Right lung (tissue), 2 donors: ENCODE measurements at regions not wholly inside any gene's neighbourhood (a gene's known extent, or its start where the extent isn't known, plus 50 kb on each side); places are given as distances from the start of the nearest gene placed in this dataset.
"Not testable (repeated sequence)": the region's sequence is repeated elsewhere in the genome, so short reads cannot be mapped to it uniquely, and the experiment has no call there.

ENCODE experiments used
- DNase-seq, 2 donors: peaks; one replicate each; pipeline ENCODE4 v3.0.0-alpha.2; 2013

DNA sequence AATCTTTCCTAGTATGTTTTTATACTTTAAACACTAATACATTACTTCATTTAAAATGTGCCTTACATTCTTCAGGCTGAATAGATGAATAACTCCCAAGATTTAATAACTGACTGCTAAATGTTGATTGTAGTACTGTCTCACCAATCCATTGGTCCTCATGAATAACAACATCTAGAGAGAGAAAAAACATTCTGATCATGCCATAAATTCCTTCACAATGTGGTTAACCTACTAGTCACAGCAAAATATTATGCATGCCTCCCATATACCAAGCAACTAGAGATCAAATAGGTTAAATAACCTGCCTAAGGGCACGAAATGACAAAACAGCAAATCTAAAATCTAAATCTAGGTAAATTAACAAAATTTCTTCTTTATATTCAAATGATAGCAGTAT is 66.2 kb downstream of the SYT15 start:
- DNase-seq, result not testable (repeated sequence)

DNA sequence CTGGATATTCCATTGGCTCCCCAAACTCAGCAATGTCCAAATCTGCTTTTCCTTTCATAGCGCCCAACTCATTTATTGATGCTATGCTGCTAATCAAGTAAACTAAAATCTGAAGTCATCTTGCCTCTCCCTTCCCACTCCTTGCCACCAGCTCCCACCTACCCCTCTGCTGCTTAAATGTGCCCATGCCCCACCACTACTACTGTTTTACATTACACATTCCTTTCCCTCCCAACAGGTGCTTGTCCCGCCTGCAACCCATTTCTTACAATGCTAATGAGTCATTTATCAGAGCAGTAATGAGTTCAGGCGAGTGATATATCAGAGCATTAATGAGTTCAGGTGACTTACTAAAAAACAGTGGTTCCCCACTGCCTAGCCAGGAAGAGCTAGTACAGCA is 67.2 kb downstream of the SYT15 start:
- DNase-seq, result not testable (repeated sequence)

DNA sequence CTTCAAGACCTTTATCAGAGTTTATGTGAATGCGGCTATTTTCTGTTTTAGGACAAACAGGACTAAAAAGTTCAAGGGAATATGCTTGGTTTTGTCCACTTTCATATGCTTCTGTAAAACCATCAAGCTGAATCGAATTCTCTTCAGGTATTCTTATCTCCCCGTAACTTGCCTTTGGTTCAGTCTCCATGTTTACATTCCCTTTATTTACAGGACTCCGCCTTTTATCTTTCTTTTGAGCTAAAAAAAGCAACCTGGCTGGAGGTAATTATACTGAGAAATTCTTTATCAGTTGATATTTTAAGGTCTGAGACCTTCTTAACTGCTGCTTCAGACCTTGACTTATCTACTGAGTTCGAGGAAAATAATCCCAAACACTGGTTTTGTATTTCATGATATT is 72.0 kb downstream of the SYT15 start:
- DNase-seq, result not testable (repeated sequence)

DNA sequence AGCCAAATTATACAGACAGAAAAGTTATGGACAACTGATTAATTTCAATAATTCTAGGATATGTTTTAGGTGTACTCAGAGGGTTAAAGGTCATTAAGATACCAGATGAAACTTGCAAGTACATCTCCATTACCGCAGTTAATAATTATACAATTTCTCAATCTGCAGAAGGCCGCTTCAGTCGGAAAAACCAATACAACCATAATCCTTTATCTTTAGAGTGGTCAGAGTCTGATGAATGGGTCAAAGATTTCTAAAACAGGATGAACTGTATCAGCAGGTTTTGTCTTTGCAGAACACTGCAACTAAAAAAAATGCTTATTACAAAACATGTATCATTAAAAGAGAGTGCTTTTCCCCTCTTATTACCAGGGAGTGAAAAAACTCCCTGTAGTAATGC is 78.5 kb downstream of the SYT15 start:
- DNase-seq, result not testable (repeated sequence)

DNA sequence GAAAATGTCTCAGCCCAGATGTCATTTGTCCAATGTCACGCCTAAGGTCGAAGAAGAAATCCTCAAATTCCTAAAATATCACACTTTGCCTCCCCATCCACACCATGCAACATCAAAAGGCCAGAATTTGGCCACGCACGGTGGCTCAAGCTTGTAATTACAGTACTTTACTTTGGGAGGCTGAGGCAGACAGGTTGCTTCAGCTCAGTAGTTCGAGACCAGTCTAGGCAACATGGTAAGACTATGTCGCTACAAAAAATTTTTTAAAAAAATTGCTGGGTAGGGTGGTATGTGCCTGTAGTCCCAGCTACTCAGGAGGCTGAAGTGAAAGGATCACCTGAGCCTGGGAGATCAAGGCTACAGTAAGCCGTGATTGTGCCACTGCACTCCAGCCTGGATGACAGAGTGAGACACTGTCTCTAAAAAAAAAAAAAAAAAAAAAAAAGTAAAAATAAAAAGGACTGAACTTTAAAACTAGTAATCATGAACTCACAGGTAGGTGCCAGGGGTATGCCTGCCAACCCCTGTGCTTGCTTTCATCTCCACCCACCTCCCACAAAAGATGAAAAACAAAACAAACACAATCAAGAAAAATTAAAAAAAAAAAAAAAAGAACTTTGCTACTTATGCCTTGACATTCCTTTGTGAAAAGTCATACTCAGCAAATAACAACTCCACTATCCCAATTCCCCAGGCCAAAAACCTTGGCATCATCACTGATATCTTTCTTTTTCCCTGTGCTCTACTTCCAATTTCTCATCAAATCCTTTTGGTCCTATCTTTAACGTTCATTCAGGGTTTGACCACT is 81.3 kb downstream of the SYT15 start:
- not testable (repeated sequence) for DNase-seq

DNA sequence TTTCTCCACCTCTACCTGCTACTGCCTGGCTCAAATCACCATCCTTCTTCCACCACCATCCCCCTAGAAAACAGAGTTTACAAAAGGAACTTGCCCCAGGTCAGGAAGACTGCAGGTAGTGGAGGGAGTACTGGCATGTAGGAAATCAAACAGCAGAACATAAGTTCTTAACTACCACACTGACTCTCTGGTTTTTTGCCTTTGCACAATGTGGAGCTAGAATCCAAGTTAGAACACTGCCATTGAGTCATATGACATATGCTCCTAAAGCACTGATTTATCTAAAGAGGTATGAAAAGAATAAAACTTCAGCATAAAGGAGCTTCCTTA is 81.9 kb downstream of the SYT15 start:
- not testable (repeated sequence) for DNase-seq

DNA sequence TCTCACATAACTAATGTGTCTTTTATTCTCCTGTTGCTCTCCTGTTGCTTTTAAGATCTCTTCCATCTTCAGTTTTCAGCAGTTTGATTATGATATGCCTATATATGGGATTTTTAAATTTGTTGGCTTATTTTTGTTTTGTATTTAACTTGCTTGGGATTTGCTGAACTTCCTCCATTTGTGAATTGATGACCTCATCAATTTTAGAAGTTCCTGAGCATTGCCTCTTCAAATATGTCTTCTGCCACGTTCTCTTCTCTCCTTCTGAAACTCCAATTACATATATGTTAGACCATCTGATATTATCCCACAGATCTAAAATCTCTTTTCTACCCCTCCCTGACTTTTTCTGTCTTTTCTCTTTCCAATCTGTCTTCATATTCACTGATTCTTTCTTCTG is 86.6 kb downstream of the SYT15 start:
- not testable (repeated sequence) for DNase-seq

DNA sequence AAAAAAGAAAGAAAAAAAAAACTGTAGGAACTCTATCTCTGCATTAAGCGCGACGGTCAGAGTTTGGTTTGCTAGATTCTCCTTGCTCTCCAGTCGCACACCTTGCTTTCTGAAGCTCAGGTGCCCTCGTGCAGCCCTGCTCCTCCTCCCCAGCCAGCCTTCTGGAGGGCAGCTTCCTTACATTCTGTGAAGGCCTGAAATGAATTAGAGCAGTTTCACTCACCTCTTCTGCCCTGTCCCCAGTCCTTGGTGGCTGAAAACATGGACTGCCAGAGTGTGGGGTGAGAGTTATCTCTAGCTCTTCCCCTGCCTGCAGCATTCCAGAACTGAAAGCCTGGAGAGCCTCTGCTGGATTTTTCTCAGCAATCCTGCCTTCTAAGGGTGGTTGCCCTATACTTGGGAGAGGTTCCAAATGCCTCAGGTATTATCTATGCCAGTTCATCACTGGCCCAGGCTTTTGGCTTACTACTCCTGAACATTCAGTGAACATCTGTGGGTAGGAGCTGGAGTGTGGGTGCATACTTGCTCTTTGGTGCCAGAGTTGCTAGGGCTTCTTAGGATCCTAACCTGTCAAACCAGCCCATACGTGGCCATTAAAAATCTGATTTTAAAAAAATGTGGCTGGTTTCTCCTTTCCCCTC is 89.5 kb downstream of the SYT15 start:
- DNase-seq, result not testable (repeated sequence)

DNA sequence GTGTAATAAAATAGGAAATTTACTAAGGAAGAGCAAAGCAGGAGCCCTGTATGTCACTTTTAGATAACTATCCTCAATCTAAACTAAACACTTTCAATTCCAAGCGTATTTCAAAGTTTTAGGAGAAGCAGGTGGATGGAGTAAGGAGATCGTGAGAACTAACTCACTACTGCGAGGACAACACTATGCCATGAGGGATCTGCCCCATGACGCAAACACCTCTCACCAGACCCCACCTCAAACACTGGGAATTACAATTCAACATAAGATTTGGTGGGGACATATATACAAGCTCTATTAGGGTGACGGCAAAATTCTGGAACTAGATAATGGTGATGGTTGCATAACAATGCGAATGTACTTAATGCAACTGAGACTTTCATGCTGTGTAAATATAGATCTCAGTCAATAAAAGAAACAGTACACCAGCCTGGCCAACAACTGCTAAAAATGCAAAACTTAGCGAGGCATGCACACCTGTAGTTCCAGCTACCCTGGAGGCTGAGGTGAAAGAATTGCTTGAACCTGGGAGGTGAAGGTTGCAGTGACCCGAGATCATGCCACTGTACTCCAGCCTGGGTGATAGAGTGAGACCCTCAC is 99.0 kb downstream of the SYT15 start:
- DNase-seq, result not testable (repeated sequence)

DNA sequence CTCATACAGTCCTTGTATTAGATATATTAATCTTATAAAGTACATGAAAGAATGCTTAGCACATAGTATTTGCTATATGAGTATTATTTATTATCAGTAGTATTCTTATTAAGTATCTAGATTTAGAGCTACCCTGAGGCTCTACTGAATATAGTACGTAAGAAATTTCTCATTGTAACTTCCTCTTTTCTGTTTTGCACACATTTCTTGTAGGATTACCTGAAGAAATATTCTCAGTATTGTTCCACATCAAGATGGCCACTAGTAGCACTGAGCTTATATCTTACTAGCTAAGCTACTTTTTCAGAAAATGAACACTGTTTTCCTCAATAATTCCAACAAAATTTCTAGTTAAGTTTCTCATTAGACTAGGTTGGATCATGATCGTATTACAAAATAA is 112.5 kb downstream of the SYT15 start:
- DNase-seq, result not testable (repeated sequence)

DNA sequence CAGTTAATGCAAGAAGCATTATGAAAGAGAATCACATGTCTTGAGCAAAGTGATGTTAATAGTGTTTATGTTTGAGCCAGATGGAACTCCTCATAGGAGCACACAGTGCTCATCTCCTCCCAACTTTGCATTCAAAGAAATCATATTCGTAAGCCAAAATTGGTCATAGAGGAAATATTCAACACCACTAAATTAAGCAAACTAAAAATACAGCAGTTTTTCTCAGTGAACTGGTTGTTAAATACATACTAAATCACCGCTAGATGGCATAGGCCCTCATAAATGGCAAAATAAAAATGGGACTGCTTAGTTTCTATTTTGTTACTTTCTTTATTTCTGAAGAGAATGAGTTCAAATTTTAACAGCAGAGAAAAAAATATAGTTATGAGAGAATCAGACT is 114.3 kb downstream of the SYT15 start:
- not testable (repeated sequence) for DNase-seq

DNA sequence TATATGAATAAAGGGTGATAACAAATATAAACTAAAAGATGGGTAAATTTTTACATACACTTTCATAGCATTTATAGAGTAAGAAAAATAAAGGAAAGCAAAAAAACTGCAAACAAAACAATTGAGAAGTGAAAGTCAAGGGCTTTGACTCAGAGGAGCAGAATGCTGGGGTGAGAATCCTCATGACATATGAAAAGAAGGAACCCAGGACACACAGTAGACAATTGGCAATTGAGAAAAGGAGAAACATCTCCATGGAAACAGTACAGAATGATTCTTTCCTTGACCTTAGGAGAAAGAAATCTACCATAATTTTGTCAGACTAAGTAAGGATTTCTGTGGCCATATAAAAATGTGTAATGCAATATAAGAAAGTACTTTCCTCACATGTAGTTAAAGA is 138.3 kb downstream of the SYT15 start:
- DNase-seq, result not testable (repeated sequence)

DNA sequence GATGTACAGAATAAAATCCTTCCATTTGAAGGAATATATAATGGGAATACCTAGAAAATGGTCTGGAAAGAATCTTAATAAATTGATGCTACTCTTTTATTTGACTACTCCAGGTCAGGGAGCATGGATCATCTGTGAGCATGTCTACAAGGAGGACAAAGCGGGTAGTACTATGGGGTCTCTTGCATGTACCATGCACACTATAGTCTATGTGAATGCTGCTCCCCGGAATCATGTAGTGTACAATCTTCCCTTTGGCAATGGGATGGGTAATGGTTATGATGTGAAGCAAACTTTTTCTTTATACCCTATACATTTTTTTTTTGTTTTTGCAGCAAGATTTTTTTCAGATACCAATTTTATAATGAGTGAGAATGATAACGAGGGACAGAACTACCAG is 139.1 kb downstream of the SYT15 start:
- DNase-seq, result not testable (repeated sequence)

DNA sequence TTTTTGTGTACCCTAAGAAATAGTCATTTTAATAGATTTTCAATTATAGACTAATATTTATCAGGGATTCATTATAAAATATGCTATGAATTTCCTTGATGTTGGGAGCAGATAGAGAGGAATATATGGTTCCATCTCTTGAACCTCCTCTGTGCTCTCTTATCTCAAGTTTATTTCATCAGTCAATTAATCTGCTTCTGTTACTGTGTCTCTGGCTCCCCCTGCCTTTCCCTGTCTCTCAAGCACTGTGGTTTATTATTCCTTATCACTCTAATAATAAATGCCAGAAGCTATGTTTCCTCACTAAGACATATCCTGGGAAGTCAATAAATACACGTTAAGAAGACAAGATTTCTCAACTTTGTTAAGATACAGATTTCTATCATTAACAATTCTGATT is 141.5 kb downstream of the SYT15 start:
- peak in 1 of 2 donors; percentile 10 for DNase-seq

DNA sequence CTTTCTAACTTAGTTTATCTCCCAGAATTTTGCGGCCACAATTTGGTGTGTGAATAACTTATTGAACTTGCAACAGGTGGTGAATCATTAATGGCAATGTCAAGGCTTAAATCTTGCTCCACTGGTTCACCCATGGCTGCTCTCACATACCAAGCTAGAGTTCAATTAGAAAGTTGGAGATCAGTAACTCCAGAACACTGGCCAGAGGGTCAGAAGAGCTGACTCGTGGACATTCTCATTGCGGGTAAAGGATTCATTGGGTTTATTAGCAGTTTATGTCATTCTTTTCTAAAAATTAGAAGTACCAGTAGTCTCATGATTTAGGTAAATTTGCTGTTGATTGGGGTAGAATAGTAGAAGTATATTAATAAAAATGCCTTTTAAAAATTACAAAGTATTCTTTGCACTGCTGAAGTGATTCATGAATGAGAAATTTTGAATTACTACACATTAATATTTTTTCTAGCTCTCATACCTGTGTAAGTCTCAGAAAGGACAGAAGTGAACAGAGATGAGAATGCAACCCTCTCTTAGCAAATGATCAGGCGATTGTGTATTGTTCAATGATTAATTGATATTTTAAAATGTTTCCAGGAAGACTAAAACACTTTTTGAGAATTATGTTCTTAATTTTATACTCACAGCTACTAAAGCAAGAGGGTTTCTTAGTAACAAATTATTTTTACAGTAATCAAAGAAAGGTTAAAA is 142.0 kb downstream of the SYT15 start:
- not testable (repeated sequence) for DNase-seq

DNA sequence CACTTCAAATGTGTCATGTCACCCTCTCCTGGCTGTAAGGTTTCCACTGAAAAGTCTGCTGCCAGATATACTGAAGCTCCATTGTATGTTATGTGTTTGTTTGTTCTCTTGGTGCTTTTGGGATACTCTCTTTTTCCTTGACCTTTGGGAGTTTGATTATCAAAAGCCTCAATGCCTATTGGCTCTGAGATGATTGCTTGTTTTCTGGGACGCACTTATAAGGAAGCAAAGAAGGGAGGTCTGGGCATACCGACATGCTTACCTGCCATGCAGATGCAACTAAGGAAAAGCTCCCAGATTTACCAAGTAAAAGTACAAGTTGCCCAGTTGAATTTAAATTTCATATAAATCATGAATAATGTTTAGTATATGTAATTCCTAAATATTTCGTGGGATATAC is 145.3 kb downstream of the SYT15 start:
- not testable (repeated sequence) for DNase-seq

DNA sequence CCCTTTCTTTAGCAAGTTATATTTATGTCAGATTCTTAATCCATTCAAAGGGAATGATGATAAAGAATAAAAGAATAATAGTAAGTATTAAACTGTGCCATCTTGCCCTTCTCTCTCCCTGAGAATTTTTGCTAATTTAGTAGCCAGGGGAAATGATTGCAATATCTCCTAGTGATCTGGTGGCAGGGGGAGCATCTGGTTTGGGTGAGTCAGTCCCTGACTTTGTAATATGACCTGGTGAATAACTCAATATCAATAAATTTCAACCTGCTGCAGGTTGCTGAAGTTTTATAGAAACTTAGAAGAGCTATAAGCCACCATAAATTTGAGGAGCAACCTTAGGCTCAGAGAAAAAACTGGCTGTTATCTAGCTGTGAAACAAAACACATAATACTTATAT is 149.4 kb downstream of the SYT15 start:
- DNase-seq, result not testable (repeated sequence)

DNA sequence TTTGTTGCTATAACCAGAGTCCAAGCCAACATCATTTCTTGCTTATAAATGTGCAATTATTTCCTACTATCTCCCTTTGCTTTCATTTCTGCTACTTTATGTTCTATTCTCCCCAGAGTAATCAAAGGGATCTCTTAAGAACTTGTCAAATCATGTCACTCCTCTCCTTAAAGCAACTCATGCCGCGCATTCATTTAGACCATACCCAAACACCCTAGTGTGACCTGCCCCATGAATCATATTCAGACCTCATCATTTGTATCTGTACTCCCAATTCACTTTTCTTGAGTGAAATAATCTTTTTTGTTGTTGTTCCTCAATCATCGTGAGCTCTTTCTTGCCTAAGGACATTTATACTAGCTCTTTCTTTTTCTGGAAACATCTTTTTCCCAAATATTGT is 151.8 kb downstream of the SYT15 start:
- not testable (repeated sequence) for DNase-seq

DNA sequence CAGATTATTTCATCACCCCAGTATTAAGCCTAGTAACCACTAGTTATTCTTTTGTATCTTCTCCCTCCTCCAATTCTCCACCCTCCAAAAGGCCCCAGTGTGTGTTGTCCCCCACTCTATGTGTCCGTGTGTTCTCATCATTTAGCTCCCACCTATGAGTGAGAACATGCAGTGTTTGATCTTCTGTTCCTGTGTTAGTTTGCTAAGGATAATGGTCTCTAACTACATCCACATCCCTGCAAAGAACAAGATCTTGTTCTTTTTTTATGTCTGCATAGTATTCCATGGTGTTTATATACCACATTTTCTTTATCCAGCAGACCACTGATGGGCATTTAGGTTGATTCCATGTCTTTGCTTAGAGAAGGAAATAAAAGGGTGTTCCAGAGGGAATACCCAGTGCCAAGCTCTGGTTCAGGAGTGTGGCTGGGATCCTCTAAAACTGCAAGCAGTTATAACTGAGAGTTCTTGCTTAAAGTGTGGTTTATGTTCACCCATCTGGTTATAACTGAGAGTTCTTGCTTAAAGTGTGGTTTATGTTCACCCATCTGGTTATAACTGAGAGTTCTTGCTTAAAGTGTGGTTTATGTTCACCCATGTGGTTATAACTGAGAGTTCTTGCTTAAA is 154.8 kb downstream of the SYT15 start:
- DNase-seq, result not testable (repeated sequence)

DNA sequence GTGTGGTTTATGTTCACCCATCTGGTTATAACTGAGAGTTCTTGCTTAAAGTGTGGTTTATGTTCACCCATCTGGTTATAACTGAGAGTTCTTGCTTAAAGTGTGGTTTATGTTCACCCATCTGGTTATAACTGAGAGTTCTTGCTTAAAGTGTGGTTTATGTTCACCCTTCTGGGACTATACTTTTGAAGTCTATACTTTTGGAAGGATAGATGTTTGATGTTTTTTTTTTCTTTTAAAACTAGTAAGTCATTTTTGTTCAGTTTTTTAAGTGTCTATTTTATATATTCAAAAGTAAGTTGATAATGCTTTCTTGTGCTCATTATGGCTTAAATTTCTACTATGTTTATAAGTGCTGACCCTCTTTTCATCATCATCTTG is 155.3 kb downstream of the SYT15 start:
- not testable (repeated sequence) for DNase-seq

DNA sequence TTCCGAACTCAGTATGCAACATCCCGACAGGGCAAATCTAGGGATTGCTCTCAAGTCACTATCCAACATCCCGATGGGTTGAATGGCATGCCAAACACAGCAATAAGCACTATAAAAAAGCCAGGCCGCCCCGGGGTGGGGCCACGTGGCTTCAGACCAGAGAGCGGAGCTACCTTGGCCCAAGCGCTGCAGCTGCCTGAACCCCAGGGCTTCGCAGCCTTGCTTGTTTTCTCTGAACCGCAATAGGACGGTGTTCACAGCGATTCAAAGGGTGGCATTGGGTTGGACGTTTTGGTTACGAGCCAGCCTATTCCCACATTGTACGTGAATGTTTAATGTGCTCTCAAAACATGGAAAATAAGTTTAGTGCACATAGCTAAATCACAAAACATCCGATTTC is 161.0 kb downstream of the SYT15 start:
- not testable (repeated sequence) for DNase-seq

DNA sequence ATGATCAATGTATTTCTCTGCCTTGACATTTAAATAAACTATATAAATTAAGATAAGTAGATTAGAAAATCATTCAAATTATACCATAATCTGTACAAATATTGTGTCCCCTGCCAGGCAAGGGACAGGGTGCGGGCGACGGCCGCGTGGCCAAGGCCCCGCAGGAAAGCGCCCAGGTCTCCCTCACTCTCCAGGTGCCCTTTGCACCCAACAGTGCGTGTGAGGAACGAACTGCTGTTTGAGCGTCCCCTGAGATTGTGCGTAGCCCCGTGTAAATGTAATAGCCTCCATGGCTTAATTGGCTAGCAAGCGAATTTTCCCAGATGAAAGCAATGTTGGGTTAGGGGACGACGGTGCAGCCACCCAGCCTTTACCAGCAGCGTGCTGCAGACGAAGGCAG is 161.4 kb downstream of the SYT15 start:
- not testable (repeated sequence) for DNase-seq
